ENCODE measurements at regions not wholly inside any gene's neighbourhood (a gene's known extent, or its start where the extent isn't known, plus 50 kb on each side); places are given as distances from the start of the nearest gene placed in this dataset.
A peak's percentile ranks its signal among the peaks of the same experiment; 100 is the strongest.

DNA sequence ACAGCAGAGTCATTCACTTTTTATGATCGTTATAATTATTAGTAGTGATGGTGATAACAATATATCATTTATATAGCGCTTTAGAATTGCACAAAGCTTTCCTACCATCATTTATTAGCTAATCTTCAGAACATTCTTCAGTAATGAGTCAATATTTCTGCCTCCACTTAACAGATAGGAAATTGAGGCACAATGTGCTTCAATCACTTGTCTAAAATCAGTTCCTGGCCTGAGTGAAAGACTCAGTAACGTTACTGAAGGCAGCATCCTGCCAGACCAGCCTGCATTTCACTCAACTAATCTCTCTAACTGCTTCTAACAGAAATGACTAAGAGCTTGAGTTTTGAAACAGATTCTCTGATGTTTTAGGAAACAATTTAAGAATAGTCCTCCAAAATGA lies 412.1 kb downstream of the MZT1 start:
- DNase-seq: no peak

DNA sequence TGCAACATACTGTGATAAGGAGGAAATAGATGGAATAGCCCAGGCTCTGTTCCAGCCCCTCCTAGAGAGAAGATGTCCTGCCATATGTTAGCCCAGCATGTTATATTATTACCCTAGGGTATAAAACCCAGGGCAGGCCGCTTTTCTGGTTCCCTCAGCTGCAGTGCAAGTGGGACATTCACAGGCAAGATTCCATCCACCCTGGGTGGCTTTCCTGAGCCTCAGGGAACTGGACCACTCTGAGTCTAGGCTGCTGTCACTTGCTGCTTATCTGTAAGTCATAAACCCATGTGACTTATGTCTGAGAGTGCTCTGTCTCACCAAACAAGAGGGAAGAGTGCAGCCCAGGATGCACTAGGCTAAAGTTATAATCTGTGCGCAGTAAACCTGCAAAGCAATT lies 413.2 kb downstream of the MZT1 start:
- no peak for DNase-seq

DNA sequence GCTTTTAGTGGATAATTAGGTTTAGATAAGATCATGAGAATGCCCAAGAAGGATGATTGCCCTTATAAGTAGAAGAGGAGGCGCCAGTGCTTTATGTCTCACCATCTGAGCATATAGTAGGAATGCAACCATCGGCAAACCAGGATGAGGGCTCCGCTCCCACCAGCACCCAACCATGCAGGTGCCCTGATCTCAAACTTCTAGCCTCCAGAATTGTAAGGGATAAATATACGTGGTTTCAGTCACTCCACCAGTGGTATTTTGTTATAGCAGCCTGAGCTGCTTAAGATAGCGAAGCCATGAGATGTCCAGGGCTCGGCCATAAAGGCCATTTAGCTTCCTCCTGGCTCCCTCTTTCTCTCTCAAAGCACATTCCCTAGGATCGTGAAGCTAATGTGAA lies 413.9 kb downstream of the MZT1 start:
- no peak for DNase-seq

DNA sequence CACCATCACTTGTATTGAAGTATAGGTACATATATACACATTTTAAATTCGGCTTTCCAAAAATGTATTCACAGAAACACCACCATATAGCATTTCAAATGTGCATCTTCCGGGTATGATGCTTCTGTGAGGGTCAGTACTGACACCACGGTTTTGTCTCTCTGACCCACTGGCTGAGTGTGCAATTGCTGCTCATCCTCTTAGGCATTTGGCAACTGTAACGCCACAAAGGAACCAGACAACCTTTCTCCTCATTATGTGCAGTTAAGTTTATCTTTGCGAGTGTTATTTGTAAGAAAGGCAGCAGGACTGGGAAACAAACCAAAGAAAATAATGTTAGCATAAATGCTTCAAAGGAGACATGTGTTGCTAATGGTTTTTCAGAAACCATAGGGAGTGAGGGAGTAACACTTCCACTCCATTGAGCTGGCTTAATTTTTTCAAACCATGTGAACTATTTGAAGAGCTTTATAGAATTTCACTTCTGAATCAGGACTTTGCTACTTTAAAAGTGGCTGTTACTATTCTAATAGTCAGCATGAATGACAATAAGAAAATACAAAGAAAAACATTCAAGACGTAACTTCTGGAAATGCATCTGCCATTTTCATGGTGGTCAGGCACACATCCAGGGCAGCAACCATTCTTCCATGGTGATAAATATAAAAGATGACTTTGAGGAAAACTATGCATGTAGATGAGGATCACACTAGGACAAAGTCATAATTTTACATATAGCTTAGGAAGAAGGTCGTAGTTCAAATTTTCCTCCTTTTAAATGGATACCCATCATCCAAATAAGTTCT lies 423.3 kb downstream of the MZT1 start:
- no peak for DNase-seq

DNA sequence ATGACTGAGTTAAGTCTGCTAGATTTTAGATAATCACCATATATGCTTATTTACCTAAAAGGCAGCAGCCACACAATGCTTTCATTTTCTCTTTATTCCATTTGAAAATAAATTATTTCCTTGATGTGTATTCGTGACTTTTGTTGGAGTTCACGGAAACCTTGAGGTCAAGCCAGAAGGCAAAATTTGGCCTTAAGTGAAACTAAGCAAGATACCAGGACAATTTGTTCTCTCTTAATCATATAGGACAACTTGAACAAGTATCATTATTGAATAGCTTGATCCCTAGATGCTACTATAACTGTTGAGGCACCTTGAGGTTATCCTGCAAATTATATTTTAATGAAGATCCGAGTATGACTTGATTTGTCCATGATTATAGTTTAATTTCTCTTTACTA lies 429.2 kb upstream of the DACH1 start:
- no peak for DNase-seq

DNA sequence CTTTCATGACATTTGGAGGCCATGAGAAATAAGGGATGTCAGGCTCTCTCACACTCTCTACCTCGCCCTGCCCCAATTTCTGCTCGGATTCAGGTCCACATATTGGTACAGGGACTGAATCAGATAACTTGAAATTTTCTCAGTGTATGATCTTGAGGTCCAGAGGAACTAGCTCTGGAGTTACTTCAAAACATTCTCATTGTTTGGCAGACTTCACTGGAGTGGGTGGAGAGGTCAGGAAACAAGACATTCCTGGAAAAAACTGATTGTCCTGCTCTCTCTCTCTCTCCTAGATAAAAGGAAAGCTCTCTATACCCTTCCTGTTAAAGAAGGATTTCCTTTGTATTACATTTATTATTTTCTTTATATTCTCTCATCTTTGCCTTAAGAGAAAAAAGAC lies 428.1 kb upstream of the DACH1 start:
- DNase-seq: no peak

DNA sequence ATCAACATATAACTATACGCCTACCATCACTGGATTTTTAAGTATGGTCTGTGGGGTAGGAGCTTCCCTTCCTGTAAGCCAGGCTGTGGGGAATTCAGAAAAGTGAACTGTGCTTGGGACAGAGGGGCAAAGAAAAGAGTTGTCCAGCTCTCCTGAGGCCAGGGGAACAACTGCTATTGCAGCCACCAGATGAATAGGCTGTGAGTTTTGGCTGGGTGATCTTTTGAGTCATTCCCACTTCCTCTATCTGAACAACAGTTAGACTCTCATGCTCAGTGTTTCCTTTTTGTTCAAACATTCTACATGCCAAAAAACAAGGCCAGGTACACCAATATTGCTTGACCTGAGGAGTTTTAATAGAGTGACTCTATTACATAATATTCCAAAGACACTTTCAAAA lies 426.2 kb upstream of the DACH1 start:
- no peak for DNase-seq

DNA sequence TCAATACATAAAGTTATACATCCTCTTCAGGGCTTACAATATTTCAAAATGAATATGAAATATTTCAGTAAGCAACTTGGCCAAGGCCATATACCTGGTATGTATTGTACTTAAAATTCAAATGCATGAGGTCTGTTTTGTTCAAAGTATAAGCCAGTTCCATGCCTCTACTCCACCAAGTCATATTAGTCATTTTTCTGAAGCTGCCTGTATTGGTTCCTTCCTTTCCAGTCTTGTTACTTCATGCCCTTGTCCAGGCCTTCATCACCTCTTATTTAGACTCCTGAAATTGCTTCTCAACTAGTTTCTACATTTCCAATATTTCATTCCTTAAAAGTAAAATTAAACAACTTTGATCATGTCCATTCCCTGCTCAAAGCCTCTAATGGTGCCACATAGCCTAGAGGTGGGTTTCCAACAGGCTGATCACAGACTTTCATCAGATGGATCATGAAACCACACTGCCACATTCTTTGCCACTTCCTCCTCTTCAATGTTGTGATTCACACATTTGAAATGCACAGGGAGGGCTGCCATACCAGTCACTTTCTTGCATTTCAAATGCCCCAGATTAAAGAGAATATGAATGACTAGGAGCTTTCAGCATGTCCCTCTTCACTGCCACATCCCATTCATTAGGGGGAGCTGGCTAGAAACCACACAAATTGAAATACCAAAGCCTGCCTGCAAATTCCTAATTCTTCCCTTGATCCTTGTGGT lies 424.1 kb upstream of the DACH1 start:
- no peak for DNase-seq

DNA sequence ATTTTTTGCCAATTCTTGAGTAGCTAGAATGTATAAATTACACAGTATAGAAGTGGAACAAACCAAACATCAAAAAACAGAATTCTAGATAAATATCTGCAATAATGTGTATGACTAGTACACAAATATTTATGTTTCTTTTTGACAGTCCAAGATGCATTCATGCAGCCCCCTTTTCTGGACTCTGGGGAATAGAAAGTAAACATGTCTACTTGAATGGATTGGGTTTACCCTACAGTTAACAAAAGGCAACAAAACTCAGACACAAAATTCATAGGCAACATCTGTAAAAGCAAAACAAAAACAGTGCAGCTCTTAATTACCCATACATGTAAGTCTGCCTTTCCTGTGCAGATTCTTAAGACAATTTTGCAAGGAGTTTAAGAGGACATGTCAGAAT lies 419.4 kb upstream of the DACH1 start:
- DNase-seq: no peak

DNA sequence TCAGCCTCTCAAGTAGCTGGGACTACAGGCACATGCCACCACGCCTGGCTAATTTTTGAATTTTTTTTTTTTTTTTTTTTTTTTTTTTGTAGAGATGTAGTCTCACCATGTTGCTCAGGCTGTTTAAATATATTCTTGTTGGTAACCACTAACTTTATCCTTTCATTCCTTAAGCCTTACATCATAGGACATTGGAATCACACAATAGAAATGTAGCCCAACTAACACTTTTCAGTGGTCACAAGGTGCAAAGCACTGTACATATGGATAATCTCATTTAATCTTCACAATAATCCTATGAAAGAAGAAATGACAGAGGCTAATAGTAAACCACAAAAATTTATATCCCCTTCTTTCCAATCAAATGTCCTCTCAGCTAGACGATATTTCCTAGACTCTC lies 417.8 kb upstream of the DACH1 start:
- DNase-seq: no peak

DNA sequence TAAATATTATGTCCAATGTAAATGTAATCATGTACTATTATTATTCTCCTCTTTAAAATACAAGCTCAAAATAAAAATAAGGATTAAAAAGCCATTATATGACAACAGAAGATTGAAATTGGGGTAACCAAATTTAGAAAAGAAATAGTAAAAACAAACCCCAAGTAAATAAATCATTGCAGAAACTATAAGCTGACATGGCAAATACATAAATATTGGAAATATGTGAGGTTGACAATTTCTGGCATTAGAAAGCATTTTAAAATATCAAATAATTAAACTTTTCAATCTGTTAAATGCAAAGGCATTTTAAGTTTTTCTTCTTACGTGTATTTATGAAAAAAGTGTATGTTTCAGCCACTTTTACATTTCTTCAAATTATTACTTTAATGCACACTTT lies 394.7 kb upstream of the DACH1 start:
- no peak for DNase-seq

DNA sequence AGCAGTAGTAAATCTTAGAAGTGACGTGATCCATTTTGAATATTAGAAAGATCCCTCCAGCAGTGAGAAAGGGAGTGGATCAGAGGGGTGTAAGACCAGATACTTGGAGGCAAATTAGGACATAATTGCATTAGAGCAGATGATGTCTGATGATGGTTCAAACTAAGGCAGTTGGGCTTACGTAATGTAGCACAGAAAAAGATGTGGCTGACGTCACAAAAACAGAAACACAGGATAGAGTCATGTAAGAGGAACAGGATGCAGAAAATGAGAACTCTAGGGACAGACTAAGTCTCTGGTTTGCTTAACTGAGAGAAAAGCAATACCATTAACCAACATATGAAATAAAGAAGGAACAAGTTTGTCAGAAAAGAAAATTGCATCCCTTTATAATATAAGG lies 392.5 kb upstream of the DACH1 start:
- no peak for DNase-seq

DNA sequence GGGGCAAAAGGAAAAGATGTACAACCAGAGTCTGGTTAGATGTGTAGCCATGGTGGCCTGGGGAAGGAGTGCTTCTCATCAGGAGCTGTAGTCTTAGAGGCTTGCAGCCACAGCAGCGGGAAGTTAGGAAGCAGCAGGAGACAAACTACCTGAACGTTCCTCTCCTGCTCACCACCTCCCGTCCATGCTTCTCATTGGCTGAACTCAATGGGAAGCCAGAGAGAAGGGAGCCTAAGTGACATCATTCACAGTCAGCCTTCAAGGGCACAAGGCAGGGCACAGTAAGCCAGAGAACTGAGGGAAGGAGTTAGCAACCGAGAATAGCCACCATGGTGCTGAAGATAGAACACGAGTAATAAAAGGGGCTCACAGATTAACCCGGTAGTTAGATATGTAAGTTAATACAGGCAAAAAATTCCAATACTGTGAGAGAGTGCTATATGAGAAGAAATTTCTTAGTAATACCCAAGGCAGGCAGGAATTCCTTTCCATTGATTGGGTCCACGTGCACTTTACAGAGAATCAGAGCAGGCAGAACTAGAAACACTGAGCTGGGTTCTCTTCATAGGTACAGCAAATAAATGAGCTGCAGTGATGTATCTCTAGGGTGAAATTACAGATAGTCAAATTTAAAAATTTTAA lies 391.5 kb upstream of the DACH1 start:
- DNase-seq: no peak

DNA sequence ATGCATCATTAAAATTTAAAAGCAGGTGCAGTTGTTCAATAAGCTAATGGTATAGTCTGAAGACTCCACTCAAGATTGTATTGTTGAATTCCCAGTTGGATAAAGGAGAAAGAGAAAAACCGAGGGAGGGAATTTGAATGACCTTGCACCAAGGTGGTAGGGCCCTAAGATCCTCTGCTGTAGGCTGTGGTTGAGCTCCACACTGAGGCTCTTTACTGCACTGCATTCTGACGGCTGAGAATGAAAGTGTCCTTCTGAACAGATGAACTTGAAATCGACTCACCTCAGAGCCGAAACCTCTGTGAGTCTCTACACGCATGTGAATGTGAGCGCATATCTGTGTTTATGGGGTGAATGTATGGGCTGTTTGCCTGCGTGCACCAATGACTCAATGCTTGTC lies 388.9 kb upstream of the DACH1 start:
- peak; percentile 47 for DNase-seq

DNA sequence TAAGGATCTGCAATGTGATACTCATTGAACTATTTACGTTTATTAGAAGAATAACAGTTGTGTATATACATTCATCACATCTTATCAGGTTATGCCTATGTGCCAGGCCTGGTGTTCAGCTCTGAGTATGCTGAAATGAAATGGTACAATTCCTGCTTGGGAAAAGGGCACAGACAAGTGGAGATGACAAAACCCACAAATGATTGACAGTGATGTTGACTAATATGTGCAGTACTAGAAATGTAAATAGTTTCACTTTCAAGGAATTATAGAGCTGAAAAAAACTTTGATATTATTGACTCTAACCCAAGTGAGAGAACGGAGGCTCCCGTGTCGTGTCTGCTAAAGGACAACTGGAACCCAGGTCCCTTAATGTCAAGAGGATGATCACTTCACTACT lies 386.8 kb upstream of the DACH1 start:
- DNase-seq: no peak

DNA sequence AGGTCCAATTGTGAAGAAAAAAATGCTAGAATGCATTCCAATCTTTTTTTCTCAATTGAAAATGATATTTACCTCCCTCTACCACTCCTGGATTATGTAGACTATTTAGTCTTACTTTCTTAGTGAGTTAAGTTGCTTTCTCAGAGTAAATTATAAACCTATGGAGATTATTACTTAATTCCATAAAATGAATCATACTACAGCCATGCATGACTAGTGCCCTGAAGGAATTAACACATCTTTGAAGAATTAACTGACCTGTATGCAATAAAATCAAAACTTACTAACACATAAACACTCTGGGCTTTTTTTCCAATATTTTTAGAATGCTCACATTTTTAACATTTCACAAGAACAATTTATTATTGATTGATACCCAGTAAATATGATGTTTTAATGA lies 379.4 kb upstream of the DACH1 start:
- DNase-seq: no peak

DNA sequence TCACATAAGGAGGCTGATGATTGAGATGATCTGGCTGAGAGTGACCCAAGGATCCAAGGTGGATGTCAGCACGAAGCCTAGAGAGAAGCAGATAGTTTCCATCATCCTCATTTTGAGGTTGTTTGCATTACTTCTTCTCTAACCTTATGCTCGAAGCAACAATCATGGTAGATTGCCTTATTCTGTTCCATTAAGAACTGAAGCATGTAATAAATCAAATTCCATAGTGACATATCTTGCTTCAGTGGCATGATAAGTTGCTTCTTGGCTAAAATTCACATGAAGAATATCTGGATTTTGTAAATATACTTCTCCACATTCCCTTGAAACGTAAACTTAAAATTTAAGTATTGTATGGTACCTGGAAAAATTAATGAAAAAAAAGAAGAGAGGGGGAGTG lies 377.8 kb upstream of the DACH1 start:
- DNase-seq: no peak

DNA sequence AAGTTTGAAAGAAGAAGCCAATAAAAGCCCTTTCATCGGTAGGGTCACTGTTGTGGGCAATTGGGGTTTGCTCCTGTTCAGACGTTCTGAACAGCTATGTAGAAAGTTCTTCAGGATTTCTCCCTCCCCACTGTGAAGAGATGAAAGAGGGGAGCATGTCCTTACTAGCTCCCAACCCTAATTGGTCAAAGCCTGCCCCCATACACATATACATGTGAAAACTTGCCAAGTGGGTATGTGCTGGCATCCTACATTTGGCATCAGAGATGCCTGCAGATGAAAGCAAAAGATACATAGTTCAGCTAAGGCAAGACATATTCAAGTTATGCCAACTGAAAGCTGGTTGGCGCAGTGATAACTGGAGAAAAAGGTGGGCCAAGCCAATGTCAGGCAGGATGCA lies 363.1 kb upstream of the DACH1 start:
- no peak for DNase-seq

DNA sequence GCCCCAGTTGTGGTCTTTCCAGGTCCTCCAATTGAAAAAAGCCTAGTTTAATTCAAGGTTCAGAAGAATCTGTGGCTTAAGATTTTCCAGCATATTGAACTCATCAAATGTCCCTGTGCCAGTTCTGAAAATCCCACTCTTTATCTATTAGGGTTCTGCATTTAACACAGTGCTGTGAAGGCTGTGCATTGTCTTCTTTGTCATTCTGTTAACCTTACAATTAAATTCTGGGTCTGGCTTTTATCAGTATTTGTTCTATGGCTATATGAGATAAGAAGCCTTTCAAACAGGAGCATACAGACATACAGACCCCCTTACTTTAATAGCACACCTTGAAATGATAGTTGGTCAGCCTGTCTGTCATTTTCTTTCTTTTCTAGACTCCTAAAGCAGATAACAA lies 362.1 kb upstream of the DACH1 start:
- no peak for DNase-seq

DNA sequence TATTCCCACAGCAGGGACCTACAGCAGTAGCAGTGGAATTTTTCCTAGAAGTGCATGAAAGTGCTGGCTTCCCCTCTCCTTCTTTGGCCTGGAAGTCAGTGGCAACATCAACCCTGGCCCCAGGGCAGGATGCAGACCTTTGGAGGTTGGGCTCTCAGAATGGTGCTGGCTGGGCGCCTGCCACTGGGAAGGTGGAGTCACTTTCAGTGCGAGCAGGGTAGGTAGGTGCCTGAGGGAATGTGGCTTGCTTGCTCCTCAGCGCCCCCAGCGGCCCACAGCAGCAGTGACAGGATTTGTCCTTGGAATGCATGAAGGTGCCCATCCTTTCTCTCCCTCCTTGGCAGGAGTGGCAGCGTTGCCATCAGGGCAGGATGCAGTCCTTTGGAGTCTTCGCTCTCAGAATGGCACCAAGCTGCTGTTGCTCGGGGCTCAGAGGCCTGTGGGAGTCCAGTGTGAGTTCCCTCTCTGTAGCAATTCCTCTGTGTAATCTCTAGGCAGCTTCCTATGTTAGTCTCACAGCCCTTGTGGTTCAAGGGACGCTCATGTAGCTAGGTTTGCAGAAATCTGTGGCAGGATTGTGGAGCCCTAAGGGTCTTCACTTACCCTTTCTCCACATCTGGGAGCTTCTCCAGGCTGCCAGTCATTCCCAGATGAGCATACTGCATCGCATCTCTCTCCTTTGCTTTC lies 354.4 kb upstream of the DACH1 start:
- no peak for DNase-seq

DNA sequence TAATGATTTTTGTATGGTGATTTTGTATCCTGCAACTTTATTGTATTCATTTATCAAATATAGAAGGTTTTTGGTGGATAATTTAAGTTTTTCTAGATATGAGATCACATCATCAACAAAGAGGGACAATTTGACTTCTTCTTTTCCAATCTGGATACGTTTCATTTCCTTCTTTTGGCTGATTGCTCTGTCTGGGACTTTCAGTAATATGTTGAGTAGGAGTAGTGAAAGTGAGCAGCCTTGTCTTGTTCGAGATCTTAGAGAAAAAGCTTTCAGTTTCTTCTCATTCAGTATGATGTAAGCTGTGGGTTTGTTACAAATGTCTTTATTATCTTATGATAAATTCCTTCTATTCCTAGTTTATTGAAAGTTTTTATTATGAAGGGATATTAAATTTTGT lies 352.0 kb upstream of the DACH1 start:
- no peak for DNase-seq

DNA sequence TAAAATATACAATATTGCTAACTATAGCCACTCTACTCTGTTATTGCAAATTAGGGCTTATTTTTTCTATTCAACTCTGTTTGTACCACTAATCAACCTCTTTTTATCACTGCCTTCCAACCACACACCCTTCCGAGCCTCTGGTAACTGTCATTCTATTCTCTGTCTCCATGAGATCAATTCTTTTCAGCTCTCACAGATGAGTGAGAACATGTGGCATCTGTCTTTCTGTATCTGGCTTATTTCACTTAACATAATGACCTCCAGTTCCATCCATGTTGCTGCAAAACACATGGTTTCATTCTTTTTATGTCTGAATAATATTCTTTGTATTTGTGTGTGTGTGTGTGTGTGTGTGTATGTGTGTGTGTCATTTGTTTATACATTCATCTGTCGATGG lies 350.1 kb upstream of the DACH1 start:
- no peak for DNase-seq

DNA sequence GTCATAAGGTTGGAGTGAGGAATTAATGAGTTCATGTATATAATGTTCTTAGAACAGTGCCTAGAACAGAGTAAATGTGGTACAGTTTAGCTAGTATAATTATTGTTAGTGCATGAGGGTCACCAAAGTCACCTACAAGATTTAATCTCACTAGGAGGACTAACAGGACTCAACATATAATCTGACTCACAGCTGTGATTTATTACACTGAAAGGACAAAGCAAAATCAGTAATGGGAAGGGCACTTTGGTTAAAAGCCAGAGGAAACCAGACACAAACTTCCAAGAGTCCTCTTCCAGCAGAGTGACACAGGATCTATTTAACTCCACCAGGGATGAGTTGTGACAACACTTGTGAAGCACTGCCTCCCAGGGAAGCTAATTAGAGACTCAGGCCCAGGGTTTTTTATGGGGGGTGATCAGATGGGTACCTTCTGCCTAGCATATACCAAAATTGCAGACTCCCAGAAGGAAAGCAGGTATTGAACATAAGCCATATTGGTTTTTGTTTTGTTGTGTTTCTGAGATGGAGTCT lies 341.2 kb upstream of the DACH1 start:
- no peak for DNase-seq

All from DMS153 (cell line).